ENCODE measurements at regions not wholly inside any gene's neighbourhood (a gene's known extent, or its start where the extent isn't known, plus 50 kb on each side); places are given as distances from the start of the nearest gene placed in this dataset.

- no peak for DNase-seq
These were observed 192.8 kb upstream of the GDF10 start for GRCh38 chr10:47107007-47107747.

GRCh38 chr10:47109906-47110305 lies 190.1 kb upstream of the GDF10 start:
- no peak for DNase-seq

- no peak for DNase-seq
These were observed 188.6 kb upstream of the GDF10 start for GRCh38 chr10:47111329-47111862.

- no peak for DNase-seq
These were observed 187.4 kb upstream of the GDF10 start for GRCh38 chr10:47112612-47113011.

GRCh38 chr10:47113907-47114500 lies 186.0 kb upstream of the GDF10 start:
- DNase-seq, result no peak

GRCh38 chr10:47114680-47115186 lies 185.3 kb upstream of the GDF10 start:
- DNase-seq, result no peak

GRCh38 chr10:47115322-47115721 lies 184.7 kb upstream of the GDF10 start:
- no peak for DNase-seq

- DNase-seq, result no peak
These were observed 183.6 kb upstream of the GDF10 start for GRCh38 chr10:47116445-47116844.

- no peak for DNase-seq
These were observed 181.7 kb upstream of the GDF10 start for GRCh38 chr10:47118326-47118725.

GRCh38 chr10:47121336-47121735 lies 178.7 kb upstream of the GDF10 start:
- no peak for DNase-seq

- DNase-seq, result peak in 1 of 2 experiments; percentile 26
These were observed 176.2 kb upstream of the GDF10 start for GRCh38 chr10:47123716-47124288.

- DNase-seq, result no peak
These were observed 172.7 kb upstream of the GDF10 start for GRCh38 chr10:47127188-47127785.

- no peak for DNase-seq
These were observed 169.5 kb upstream of the GDF10 start for GRCh38 chr10:47130491-47130890.

- DNase-seq, result no peak
These were observed 166.0 kb upstream of the GDF10 start for GRCh38 chr10:47133871-47134570.

GRCh38 chr10:47136866-47137265 lies 163.1 kb upstream of the GDF10 start:
- DNase-seq, result no peak

- DNase-seq, result no peak
These were observed 162.6 kb upstream of the GDF10 start for GRCh38 chr10:47137311-47137851.

- DNase-seq, result no peak
These were observed 160.9 kb upstream of the GDF10 start for GRCh38 chr10:47139121-47139520.

- DNase-seq, result no peak
These were observed 159.1 kb upstream of the GDF10 start for GRCh38 chr10:47140761-47141348.

- DNase-seq, result no peak
These were observed 158.6 kb upstream of the GDF10 start for GRCh38 chr10:47141349-47141748.

- no peak for DNase-seq
These were observed 156.9 kb upstream of the GDF10 start for GRCh38 chr10:47143072-47143471.

GRCh38 chr10:47143473-47143872 lies 156.5 kb upstream of the GDF10 start:
- DNase-seq, result no peak

GRCh38 chr10:47144525-47144924 lies 155.5 kb upstream of the GDF10 start:
- no peak for DNase-seq
